B cell (primary cell): ENCODE measurements at regions not wholly inside any gene's neighbourhood (a gene's known extent, or its start where the extent isn't known, plus 50 kb on each side); places are given as distances from the start of the nearest gene placed in this dataset.

ENCODE experiments used
- ATAC-seq: fragments of 200-7000 bp; cut with Tn5 transposase; one replicate; pipeline ENCODE4 v1.10.0; 2021; ENCODE audit warnings: low read depth, mild to moderate bottlenecking, moderate number of reproducible peaks, moderate library complexity
- CTCF ChIA-PET: fragments of 350-600 bp; sonication (Branson Sonifier 250); formaldehyde crosslinking; loops from one replicate; lab custom pipeline; 2021; ENCODE audit warnings: antibody characterized with exemption, inconsistent platforms; lab: Charles Lee
- POLR2A ChIA-PET: fragments of 350-600 bp; sonication (Branson Sonifier 250); formaldehyde crosslinking; loops from one replicate; lab custom pipeline; 2021; ENCODE audit warnings: antibody characterized with exemption; lab: Charles Lee
- DNase-seq: peaks from one replicate; pipeline ENCODE4 v3.0.0; 2013
- H2AFZ ChIP-seq: 2 replicates; pipeline ENCODE4 v1.6.1; 2012; ENCODE audit warnings: mild to moderate bottlenecking, low read depth, low read length; ENCODE audit not compliant: insufficient read depth, poor library complexity, severe bottlenecking
- H3K27ac ChIP-seq, 2 donors: 1 replicate in 1 of 2; 2 replicates in 1 of 2; pipeline ENCODE4 v1.5.1; 2012 to 2013; ENCODE audit warnings: low read length in 2 of 2, mild to moderate bottlenecking in 2 of 2, moderate library complexity in 1 of 2
- H3K27me3 ChIP-seq, 4 experiments: fragments of 200-600 bp in 1 of 4; sonication (generic) in 1 of 4; replicated peaks in 1 of 4; 1 replicate in 2 of 4; 2 replicates in 2 of 4; pipeline versions ENCODE4 v1.6.1 to v1.7.0; 2013 to 2016; ENCODE audit warnings: low read length in 3 of 4, mild to moderate bottlenecking in 2 of 4, mixed read lengths in 1 of 4, moderate library complexity in 1 of 4; ENCODE audit not compliant: insufficient read depth in 4 of 4, control insufficient read depth in 3 of 4; ENCODE audit errors: control extremely low read depth in 1 of 4
- H3K36me3 ChIP-seq, 2 experiments: replicated peaks in 1 of 2; 1 replicate in 1 of 2; 2 replicates in 1 of 2; pipeline versions ENCODE4 v1.6.1 to v1.7.1; 2013; ENCODE audit warnings: low read length in 1 of 2; ENCODE audit not compliant: insufficient read depth in 2 of 2, control insufficient read depth in 1 of 2; ENCODE audit errors: control extremely low read depth in 1 of 2, extremely low read depth in 1 of 2
- H3K4me1 ChIP-seq, 2 donors: fragments of 200-600 bp in 1 of 2; sonication (generic) in 1 of 2; 1 replicate in 1 of 2; 2 replicates in 1 of 2; pipeline versions ENCODE4 v1.5.1 to v1.6.1; 2013 to 2017; ENCODE audit warnings: low read length in 2 of 2; ENCODE audit not compliant: control insufficient read depth in 2 of 2, insufficient read depth in 2 of 2
- H3K4me2 ChIP-seq: replicated peaks from 2 replicates; pipeline ENCODE3; 2012; ENCODE audit warnings: mild to moderate bottlenecking, low read depth, low read length; ENCODE audit not compliant: poor library complexity, severe bottlenecking
- H3K4me3 ChIP-seq, 5 experiments: fragments of 200-600 bp in 1 of 5; sonication (generic) in 1 of 5; 1 replicate in 3 of 5; 2 replicates in 2 of 5; pipeline versions ENCODE4 v1.5.1 to v1.7.0; 2011 to 2016; ENCODE audit warnings: low read length in 4 of 5, mild to moderate bottlenecking in 4 of 5, low read depth in 2 of 5, control low read depth in 1 of 5, moderate library complexity in 1 of 5; ENCODE audit not compliant: insufficient read depth in 1 of 5; ENCODE audit errors: control extremely low read depth in 1 of 5, extremely low read depth in 1 of 5
- H3K79me2 ChIP-seq: fragments of 200-600 bp; sonication (generic); one replicate; pipeline ENCODE4 v1.6.0; 2016; ENCODE audit warnings: low read length; ENCODE audit not compliant: control insufficient read depth, insufficient read depth
- H3K9ac ChIP-seq: fragments of 200-600 bp; sonication (generic); 2 replicates; pipeline ENCODE4 v1.6.1; 2017; ENCODE audit warnings: mild to moderate bottlenecking, low read length, moderate library complexity
- H3K9me3 ChIP-seq, 3 donors: one replicate each; pipeline versions ENCODE4 v1.6.1 to v1.7.1; 2013; ENCODE audit warnings: low read length in 2 of 3; ENCODE audit not compliant: control insufficient read depth in 2 of 3, insufficient read depth in 1 of 3; ENCODE audit errors: control extremely low read depth in 1 of 3
- H4K20me1 ChIP-seq: 2 replicates; pipeline ENCODE4 v1.6.0; 2012; ENCODE audit warnings: mild to moderate bottlenecking, low read length; ENCODE audit not compliant: insufficient read depth, control insufficient read depth, poor library complexity, severe bottlenecking
- H3K27ac Mint-ChIP-seq: one replicate; pipeline ENCODE4 v1.8.0; 2021; ENCODE audit warnings: mixed read lengths
- H3K27me3 Mint-ChIP-seq: one replicate; pipeline ENCODE4 v1.8.0; 2021; ENCODE audit warnings: mixed read lengths
- H3K4me1 Mint-ChIP-seq: one replicate; pipeline ENCODE4 v1.8.0; 2021; ENCODE audit warnings: mixed read lengths
- H3K4me3 Mint-ChIP-seq: one replicate; pipeline ENCODE4 v1.8.0; 2021; ENCODE audit warnings: mixed read lengths
- H3K9me3 Mint-ChIP-seq: one replicate; pipeline ENCODE4 v1.8.0; 2022; ENCODE audit warnings: mixed read lengths; ENCODE audit not compliant: insufficient read depth
- EZH2 ChIP-seq: IDR thresholded peaks from 2 replicates; pipeline ENCODE4 v1.6.1; 2012; ENCODE audit warnings: borderline replicate concordance, low read depth, mild to moderate bottlenecking, moderate library complexity, low read length; ENCODE audit not compliant: insufficient read depth, poor library complexity, severe bottlenecking
- WGBS: methylation state at CpG from one replicate; pipeline ENCODE4 v1.1.5; 2013; ENCODE audit warnings: missing lambda C conversion rate; ENCODE audit not compliant: insufficient coverage; 5-methylcytosine and 5-hydroxymethylcytosine counted together
- intact Hi-C: fragments of 100-400 bp; cut with micrococcal nuclease; formaldehyde crosslinking; loops from one replicate; pipeline ENCODE4 v1.10.0; 2022
- TF ChIP-seq, protein P1 (sequence below): fragments of 200-600 bp; IDR thresholded peaks from one replicate; pipeline ENCODE4 v1.8.0; 2022; ENCODE audit warnings: antibody characterized with exemption, mild to moderate bottlenecking

- ATAC-seq (no peak), DNase-seq (no peak)
- no peak overlapping the region for H3K4me3 ChIP-seq
- intact Hi-C loops: no loop called here
- H3K79me2 ChIP-seq: no peaks in the 10 kb centered on the region
- no peak overlapping the region for H3K4me3 Mint-ChIP-seq
- H3K36me3 ChIP-seq: no peaks in the 10 kb centered on the region
- no peak overlapping the region for H3K27ac Mint-ChIP-seq
- H2AFZ ChIP-seq: no peak overlapping the region
- H4K20me1 ChIP-seq: no peaks in the 10 kb centered on the region
- no peak overlapping the region for H3K9ac ChIP-seq
- 84% methylated on average over 7 of the region's 9 CpGs for WGBS
- H3K9me3 ChIP-seq: no peaks in the 10 kb centered on the region
- H3K4me2 ChIP-seq: no peak overlapping the region
- H3K9me3 Mint-ChIP-seq: no peaks in the 10 kb centered on the region
- no peaks in the 10 kb centered on the region for H3K4me1 ChIP-seq
- TF ChIP-seq, protein P1, sequence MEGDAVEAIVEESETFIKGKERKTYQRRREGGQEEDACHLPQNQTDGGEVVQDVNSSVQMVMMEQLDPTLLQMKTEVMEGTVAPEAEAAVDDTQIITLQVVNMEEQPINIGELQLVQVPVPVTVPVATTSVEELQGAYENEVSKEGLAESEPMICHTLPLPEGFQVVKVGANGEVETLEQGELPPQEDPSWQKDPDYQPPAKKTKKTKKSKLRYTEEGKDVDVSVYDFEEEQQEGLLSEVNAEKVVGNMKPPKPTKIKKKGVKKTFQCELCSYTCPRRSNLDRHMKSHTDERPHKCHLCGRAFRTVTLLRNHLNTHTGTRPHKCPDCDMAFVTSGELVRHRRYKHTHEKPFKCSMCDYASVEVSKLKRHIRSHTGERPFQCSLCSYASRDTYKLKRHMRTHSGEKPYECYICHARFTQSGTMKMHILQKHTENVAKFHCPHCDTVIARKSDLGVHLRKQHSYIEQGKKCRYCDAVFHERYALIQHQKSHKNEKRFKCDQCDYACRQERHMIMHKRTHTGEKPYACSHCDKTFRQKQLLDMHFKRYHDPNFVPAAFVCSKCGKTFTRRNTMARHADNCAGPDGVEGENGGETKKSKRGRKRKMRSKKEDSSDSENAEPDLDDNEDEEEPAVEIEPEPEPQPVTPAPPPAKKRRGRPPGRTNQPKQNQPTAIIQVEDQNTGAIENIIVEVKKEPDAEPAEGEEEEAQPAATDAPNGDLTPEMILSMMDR: no peak
- TF ChIP-seq EZH2: no peak
- H3K27ac ChIP-seq: no peak overlapping the region
- CTCF ChIA-PET: interaction anchor here (1.0 to 8.1 kb wide), 5 partner anchors 9 to 139 kb away, joined by 3 to 111 read pairs (median 4); no protein-coding TSS in a partner anchor
- H3K27me3 Mint-ChIP-seq: peaks cover 13% of the 10 kb centered on the region
- H3K27me3 ChIP-seq: peaks cover 0 to 3% (median 0%) of the 10 kb centered on the region in 4 experiments
- POLR2A ChIA-PET: no interaction called here
- no peaks in the 10 kb centered on the region for H3K4me1 Mint-ChIP-seq
Observed at GRCh38 chr7:55276572-55277295, 88.4 kb upstream of the LANCL2 start.

DNA sequence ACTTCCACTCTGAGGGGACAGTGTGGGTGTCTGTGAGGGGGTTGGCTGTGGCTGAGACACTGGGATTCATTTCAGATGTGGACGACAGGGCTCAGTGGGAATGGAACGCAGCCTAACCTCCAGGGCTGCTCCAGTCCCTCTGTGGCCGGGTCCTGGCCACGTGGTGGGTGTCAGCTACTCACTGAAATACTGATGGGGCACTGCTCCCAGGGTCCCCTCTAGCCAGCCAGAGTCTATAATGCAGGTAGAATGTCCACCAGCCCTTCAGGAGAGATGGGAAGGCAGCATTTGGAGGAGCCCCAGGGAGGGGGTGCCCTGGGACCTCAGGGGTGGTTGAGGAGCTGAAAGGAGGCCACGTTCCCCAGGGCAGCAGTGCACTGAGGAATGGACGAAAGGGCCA is 87.2 kb upstream of the LANCL2 start:
- POLR2A ChIA-PET: no interaction called here

More for the DNA sequence above, 87.2 kb upstream of the LANCL2 start:
- no peaks in the 10 kb centered on the region for H3K9me3 ChIP-seq
- no peak overlapping the region for H3K4me2 ChIP-seq
- H3K27me3 ChIP-seq: peaks cover 0 to 3% (median 0%) of the 10 kb centered on the region in 4 experiments
- ATAC-seq (no peak), DNase-seq (no peak)
- H3K4me1 ChIP-seq: no peaks in the 10 kb centered on the region
- 81% methylated on average over 6 of the region's 6 CpGs for WGBS
- H2AFZ ChIP-seq: no peak overlapping the region
- intact Hi-C loops: no loop called here
- no peak overlapping the region for H3K4me3 ChIP-seq
- no peaks in the 10 kb centered on the region for H4K20me1 ChIP-seq
- no peaks in the 10 kb centered on the region for H3K9me3 Mint-ChIP-seq
- H3K27ac ChIP-seq: no peak overlapping the region
- no peaks in the 10 kb centered on the region for H3K4me1 Mint-ChIP-seq
- no peak overlapping the region for H3K27ac Mint-ChIP-seq
- H3K79me2 ChIP-seq: no peaks in the 10 kb centered on the region
- CTCF ChIA-PET: interaction anchor here (0.7 to 8.1 kb wide), 6 partner anchors 8 to 216 kb away, joined by 3 to 111 read pairs (median 4); no protein-coding TSS in a partner anchor
- no peak overlapping the region for H3K4me3 Mint-ChIP-seq
- no peaks in the 10 kb centered on the region for H3K36me3 ChIP-seq
- TF ChIP-seq, protein P1: no peak
- TF ChIP-seq EZH2: no peak
- H3K27me3 Mint-ChIP-seq: peaks cover 13% of the 10 kb centered on the region
- H3K9ac ChIP-seq: no peak overlapping the region
